ENCODE measurements at regions not wholly inside any gene's neighbourhood (a gene's known extent, or its start where the extent isn't known, plus 50 kb on each side); places are given as distances from the start of the nearest gene placed in this dataset. TPM values are rescaled to one million over a fixed set of nuclear protein-coding genes. Genes with fewer than 3 reads are reported as not detected.

Small RNA genes lying in the stretch of these regions (microRNA-seq; reads per million reads assigned to microRNA genes)
- gene MIR1269A: not detected

Data from colonic mucosa (tissue), 1 donor.